Suprapubic skin (tissue), 4 donors: ENCODE measurements at regions not wholly inside any gene's neighbourhood (a gene's known extent, or its start where the extent isn't known, plus 50 kb on each side); places are given as distances from the start of the nearest gene placed in this dataset.

Source experiments
- EP300 ChIP-seq: sonication (generic); formaldehyde crosslinking; IDR thresholded peaks from one replicate; pipeline ENCODE4 v1.6.1; 2017; ENCODE audit warnings: antibody characterized with exemption
- POLR2AphosphoS5 ChIP-seq, 3 donors: sonication (generic); formaldehyde crosslinking; IDR thresholded peaks; one replicate each; pipeline ENCODE4 v1.6.1; 2017; ENCODE audit warnings: antibody characterized with exemption in 3 of 3
- TF ChIP-seq, protein P1 (sequence below), 2 donors: fragments of 200-600 bp in 1 of 2; fragments of 450-650 bp in 1 of 2; sonication (generic) in 1 of 2; IDR thresholded peaks; one replicate each; pipeline ENCODE4 v1.5.1; 2016 to 2019; ENCODE audit warnings: antibody characterized with exemption in 2 of 2, mild to moderate bottlenecking in 1 of 2, moderate library complexity in 1 of 2

DNA sequence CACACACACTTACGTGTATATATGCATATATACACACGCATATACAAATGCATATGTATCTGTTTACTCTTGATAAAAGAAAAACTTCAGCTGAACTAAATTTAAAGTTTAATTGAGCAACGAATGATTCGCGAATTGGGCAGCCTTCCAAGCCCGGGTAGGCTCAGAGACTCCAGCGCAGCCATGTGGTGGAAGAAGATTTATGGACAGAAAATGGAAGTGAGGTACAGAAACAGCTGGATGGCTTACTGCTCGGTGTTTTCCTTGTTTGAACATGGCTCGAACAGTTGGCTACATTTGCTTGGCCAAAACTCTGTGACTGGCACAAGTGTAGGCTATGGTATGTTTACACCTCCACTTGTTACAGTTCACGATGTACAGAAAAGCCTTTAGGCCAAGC, 239.3 kb upstream of the PRDM9 start:
- TF ChIP-seq EP300 = no peak
- no peak for TF ChIP-seq POLR2AphosphoS5 (IDR thresholded peaks at IDR 0.05)
- TF ChIP-seq, protein P1, sequence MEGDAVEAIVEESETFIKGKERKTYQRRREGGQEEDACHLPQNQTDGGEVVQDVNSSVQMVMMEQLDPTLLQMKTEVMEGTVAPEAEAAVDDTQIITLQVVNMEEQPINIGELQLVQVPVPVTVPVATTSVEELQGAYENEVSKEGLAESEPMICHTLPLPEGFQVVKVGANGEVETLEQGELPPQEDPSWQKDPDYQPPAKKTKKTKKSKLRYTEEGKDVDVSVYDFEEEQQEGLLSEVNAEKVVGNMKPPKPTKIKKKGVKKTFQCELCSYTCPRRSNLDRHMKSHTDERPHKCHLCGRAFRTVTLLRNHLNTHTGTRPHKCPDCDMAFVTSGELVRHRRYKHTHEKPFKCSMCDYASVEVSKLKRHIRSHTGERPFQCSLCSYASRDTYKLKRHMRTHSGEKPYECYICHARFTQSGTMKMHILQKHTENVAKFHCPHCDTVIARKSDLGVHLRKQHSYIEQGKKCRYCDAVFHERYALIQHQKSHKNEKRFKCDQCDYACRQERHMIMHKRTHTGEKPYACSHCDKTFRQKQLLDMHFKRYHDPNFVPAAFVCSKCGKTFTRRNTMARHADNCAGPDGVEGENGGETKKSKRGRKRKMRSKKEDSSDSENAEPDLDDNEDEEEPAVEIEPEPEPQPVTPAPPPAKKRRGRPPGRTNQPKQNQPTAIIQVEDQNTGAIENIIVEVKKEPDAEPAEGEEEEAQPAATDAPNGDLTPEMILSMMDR (IDR thresholded peaks at IDR 0.05) = no peak
